B cell (primary cell): ENCODE measurements at regions not wholly inside any gene's neighbourhood (a gene's known extent, or its start where the extent isn't known, plus 50 kb on each side); places are given as distances from the start of the nearest gene placed in this dataset.

Experiments used
- CTCF ChIP-seq: fragments of 200-600 bp; IDR thresholded peaks from one replicate; pipeline ENCODE4 v1.8.0; 2022; ENCODE audit warnings: antibody characterized with exemption, mild to moderate bottlenecking
- EZH2 ChIP-seq: IDR thresholded peaks from 2 replicates; pipeline ENCODE4 v1.6.1; 2012; ENCODE audit warnings: borderline replicate concordance, low read depth, mild to moderate bottlenecking, moderate library complexity, low read length; ENCODE audit not compliant: insufficient read depth, poor library complexity, severe bottlenecking

- no peak for TF ChIP-seq CTCF
- TF ChIP-seq EZH2 = no peak
These were observed 112.3 kb upstream of the TSPAN8 start for GRCh38 chr12:71270057-71270456.
